ENCODE measurements at regions not wholly inside any gene's neighbourhood (a gene's known extent, or its start where the extent isn't known, plus 50 kb on each side); places are given as distances from the start of the nearest gene placed in this dataset.

DNA sequence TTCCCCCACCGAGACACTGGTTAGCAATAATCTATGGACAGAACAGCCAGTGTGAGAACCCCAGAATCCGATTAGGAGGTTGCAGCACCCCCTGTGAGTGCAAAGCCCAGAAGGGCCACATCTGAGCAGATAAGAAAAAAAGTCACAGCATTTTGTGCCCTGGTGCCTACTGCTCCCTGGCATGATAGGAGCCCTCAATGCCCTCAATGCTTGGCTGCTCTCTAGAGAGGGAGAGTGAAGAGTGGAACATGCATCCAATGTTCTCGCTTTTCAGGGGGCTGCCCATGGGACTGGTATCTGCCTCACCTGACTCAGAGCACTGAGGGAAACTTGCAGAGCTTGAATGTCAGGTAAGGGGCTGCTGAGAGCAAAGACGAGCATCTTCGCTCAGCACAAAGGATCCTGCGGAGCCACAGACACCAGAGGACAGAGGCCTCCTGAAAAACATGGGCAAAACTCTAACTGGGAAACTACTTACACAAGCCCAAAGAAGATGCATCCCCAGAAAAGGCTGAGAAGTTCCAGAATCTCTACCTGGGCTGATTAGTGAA is 98.0 kb upstream of the FAM20C start:
- Histone ChIP-seq H3K4me1 (ENCODE audit: control insufficient read depth in 1 of 2, insufficient read depth in 2 of 2, low read length in 2 of 2) (peaks cover 3 to 6% of the 10 kb centered on the region in 2 experiments; a peak in 2 of 4 replicates), H3K36me3 (ENCODE audit: control insufficient read depth in 1 of 2, insufficient read depth in 2 of 2, low read length in 2 of 2) (no peaks in the 10 kb centered on the region), H3K79me2 (ENCODE audit: insufficient read depth, low read length) (no peaks in the 10 kb centered on the region), H3K9ac (ENCODE audit: low read length) (no peak overlapping the region), H3K9me3 (ENCODE audit: control insufficient read depth in 1 of 2, insufficient read depth in 1 of 2, low read depth in 1 of 2, low read length in 2 of 2) (no peaks in the 10 kb centered on the region), H2AFZ (ENCODE audit: low read depth, low read length, poor library complexity, severe bottlenecking) (no peak overlapping the region), H3K4me3 (replicated peaks in 1 of 2; ENCODE audit: low read depth in 1 of 2, low read length in 2 of 2) (no peak overlapping the region), H3K9me2 (ENCODE audit: insufficient read depth) (no peaks in the 10 kb centered on the region), H4K20me1 (ENCODE audit: insufficient read depth) (no peaks in the 10 kb centered on the region), H3K27ac (ENCODE audit: low read depth, low read length) (no peak overlapping the region), H3K4me2 (ENCODE audit: low read length) (no peak overlapping the region), H3K27me3 (ENCODE audit: insufficient read depth, low read length) (peaks cover 25% of the 10 kb centered on the region; the same call in 1 of the 2 replicates)
- RAD21 ChIA-PET (ENCODE audit: low non-redundant PET in 1 of 2, low total read pairs in 2 of 2, uncharacterized antibody in 2 of 2, unreplicated experiment in 2 of 2), result no interaction called here
- POLR2A ChIA-PET, result no interaction called here
- CTCF ChIA-PET, result no interaction called here
- TF ChIP-seq ZNF274 (IDR thresholded peaks at IDR 0.05; ENCODE audit: low read depth, low read length) (no peak), YY1 (IDR thresholded peaks at IDR 0.05; ENCODE audit: extremely low read depth, insufficient replicate concordance, low read depth, low read length) (no peak), CBX3 (IDR thresholded peaks at IDR 0.05; ENCODE audit: low read depth) (no peak), FOSL1 (IDR thresholded peaks at IDR 0.05; ENCODE audit: low read depth) (no peak), ZFX (IDR thresholded peaks at IDR 0.05) (no peak), JUND (IDR thresholded peaks at IDR 0.05) (no peak), RAD21 (IDR thresholded peaks at IDR 0.05; ENCODE audit: low read depth) (no peak), SRF (IDR thresholded peaks at IDR 0.05; ENCODE audit: low read depth) (no peak), EGR1 (IDR thresholded peaks at IDR 0.05; ENCODE audit: low read depth) (no peak), EZH2 (IDR thresholded peaks at IDR 0.05) (no peak), POLR2A (IDR thresholded peaks at IDR 0.05; ENCODE audit: borderline replicate concordance, extremely low read depth, insufficient read depth, insufficient read length) (no peak), SP1 (IDR thresholded peaks at IDR 0.05; ENCODE audit: low read depth) (no peak), CEBPB (IDR thresholded peaks at IDR 0.05; ENCODE audit: low read depth) (no peak), SIN3A (IDR thresholded peaks at IDR 0.05; ENCODE audit: low read depth) (no peak), EZH2phosphoT487 (IDR thresholded peaks at IDR 0.05; ENCODE audit: borderline replicate concordance) (no peak)
- TF ChIP-seq, protein P1, sequence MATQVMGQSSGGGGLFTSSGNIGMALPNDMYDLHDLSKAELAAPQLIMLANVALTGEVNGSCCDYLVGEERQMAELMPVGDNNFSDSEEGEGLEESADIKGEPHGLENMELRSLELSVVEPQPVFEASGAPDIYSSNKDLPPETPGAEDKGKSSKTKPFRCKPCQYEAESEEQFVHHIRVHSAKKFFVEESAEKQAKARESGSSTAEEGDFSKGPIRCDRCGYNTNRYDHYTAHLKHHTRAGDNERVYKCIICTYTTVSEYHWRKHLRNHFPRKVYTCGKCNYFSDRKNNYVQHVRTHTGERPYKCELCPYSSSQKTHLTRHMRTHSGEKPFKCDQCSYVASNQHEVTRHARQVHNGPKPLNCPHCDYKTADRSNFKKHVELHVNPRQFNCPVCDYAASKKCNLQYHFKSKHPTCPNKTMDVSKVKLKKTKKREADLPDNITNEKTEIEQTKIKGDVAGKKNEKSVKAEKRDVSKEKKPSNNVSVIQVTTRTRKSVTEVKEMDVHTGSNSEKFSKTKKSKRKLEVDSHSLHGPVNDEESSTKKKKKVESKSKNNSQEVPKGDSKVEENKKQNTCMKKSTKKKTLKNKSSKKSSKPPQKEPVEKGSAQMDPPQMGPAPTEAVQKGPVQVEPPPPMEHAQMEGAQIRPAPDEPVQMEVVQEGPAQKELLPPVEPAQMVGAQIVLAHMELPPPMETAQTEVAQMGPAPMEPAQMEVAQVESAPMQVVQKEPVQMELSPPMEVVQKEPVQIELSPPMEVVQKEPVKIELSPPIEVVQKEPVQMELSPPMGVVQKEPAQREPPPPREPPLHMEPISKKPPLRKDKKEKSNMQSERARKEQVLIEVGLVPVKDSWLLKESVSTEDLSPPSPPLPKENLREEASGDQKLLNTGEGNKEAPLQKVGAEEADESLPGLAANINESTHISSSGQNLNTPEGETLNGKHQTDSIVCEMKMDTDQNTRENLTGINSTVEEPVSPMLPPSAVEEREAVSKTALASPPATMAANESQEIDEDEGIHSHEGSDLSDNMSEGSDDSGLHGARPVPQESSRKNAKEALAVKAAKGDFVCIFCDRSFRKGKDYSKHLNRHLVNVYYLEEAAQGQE (IDR thresholded peaks at IDR 0.05; ENCODE audit: low read depth), result no peak
- TF ChIP-seq, protein P2, sequence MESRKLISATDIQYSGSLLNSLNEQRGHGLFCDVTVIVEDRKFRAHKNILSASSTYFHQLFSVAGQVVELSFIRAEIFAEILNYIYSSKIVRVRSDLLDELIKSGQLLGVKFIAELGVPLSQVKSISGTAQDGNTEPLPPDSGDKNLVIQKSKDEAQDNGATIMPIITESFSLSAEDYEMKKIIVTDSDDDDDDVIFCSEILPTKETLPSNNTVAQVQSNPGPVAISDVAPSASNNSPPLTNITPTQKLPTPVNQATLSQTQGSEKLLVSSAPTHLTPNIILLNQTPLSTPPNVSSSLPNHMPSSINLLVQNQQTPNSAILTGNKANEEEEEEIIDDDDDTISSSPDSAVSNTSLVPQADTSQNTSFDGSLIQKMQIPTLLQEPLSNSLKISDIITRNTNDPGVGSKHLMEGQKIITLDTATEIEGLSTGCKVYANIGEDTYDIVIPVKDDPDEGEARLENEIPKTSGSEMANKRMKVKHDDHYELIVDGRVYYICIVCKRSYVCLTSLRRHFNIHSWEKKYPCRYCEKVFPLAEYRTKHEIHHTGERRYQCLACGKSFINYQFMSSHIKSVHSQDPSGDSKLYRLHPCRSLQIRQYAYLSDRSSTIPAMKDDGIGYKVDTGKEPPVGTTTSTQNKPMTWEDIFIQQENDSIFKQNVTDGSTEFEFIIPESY (IDR thresholded peaks at IDR 0.05; ENCODE audit: extremely low read depth, insufficient replicate concordance, low read length), result no peak
- TF ChIP-seq, protein P3, sequence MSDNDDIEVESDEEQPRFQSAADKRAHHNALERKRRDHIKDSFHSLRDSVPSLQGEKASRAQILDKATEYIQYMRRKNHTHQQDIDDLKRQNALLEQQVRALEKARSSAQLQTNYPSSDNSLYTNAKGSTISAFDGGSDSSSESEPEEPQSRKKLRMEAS (IDR thresholded peaks at IDR 0.05), result no peak
- ATAC-seq (no peak), DNase-seq (ENCODE audit: low read depth, low spot score) (no peak)
- intact Hi-C loops (cut with micrococcal nuclease), result no loop called here
- no TSS peak for BruUV-seq (replicated peaks)
